Hepatocyte (in vitro differentiated cells): ENCODE measurements at regions not wholly inside any gene's neighbourhood (a gene's known extent, or its start where the extent isn't known, plus 50 kb on each side); places are given as distances from the start of the nearest gene placed in this dataset.
A peak's percentile ranks its signal among the peaks of the same experiment; 100 is the strongest.

Experiments
- DNase-seq: peaks from one replicate; pipeline ENCODE4 v3.0.0-alpha.2; 2016; ENCODE audit warnings: low spot score
- H2AFZ ChIP-seq: fragments of 200-600 bp; sonication (generic); 2 replicates; pipeline ENCODE4 v1.6.0; 2016; ENCODE audit warnings: antibody characterized with exemption, mild to moderate bottlenecking
- H3K27ac ChIP-seq: fragments of 200-600 bp; sonication (generic); 2 replicates; pipeline ENCODE4 v1.5.1; 2016; ENCODE audit warnings: mild to moderate bottlenecking
- H3K27me3 ChIP-seq: fragments of 200-600 bp; sonication (generic); 2 replicates; pipeline ENCODE4 v1.6.1; 2016
- H3K36me3 ChIP-seq: fragments of 200-600 bp; sonication (generic); replicated peaks from 2 replicates; pipeline ENCODE4 v1.5.1; 2016; ENCODE audit warnings: low read depth; ENCODE audit not compliant: insufficient read depth
- H3K4me1 ChIP-seq: fragments of 200-600 bp; sonication (generic); 2 replicates; pipeline ENCODE4 v1.5.1; 2016; ENCODE audit warnings: mild to moderate bottlenecking, moderate library complexity; ENCODE audit not compliant: insufficient read depth
- H3K4me2 ChIP-seq: fragments of 200-600 bp; sonication (generic); 2 replicates; pipeline ENCODE4 v1.6.0; 2016
- H3K4me3 ChIP-seq: fragments of 200-600 bp; sonication (generic); 2 replicates; pipeline ENCODE4 v1.5.1; 2016; ENCODE audit warnings: mild to moderate bottlenecking
- H3K79me2 ChIP-seq: fragments of 200-600 bp; sonication (generic); 2 replicates; pipeline ENCODE4 v1.6.0; 2017; ENCODE audit warnings: mild to moderate bottlenecking
- H3K9me2 ChIP-seq: fragments of 200-600 bp; sonication (generic); replicated peaks from 2 replicates; pipeline ENCODE4 v1.6.0; 2017; ENCODE audit warnings: mild to moderate bottlenecking; ENCODE audit not compliant: insufficient read depth
- H3K9me3 ChIP-seq: fragments of 200-600 bp; sonication (generic); 2 replicates; pipeline ENCODE4 v1.5.1; 2016; ENCODE audit warnings: low read depth, mild to moderate bottlenecking
- H4K20me1 ChIP-seq: fragments of 200-600 bp; sonication (generic); 2 replicates; pipeline ENCODE4 v1.6.0; 2016; ENCODE audit warnings: mild to moderate bottlenecking; ENCODE audit not compliant: insufficient read depth, poor library complexity, severe bottlenecking
- EZH2 ChIP-seq: fragments of 200-600 bp; sonication (generic); IDR thresholded peaks from 2 replicates; pipeline ENCODE4 v1.6.1; 2016; ENCODE audit warnings: antibody characterized with exemption, mild to moderate bottlenecking, borderline replicate concordance
- EZH2phosphoT487 ChIP-seq: fragments of 200-600 bp; sonication (generic); IDR thresholded peaks from one replicate; pipeline ENCODE4 v1.6.1; 2018; ENCODE audit warnings: antibody characterized with exemption, mild to moderate bottlenecking, low read depth, moderate library complexity; ENCODE audit not compliant: unreplicated experiment, severe bottlenecking
- WGBS: methylation state at CpG from one replicate; pipeline ENCODE4 v1.1.6; 2016; ENCODE audit warnings: low lambda C conversion rate; ENCODE audit errors: missing lambda C conversion rate; 5-methylcytosine and 5-hydroxymethylcytosine counted together
- TF ChIP-seq, protein P1 (sequence below): fragments of 200-600 bp; sonication (generic); IDR thresholded peaks from 2 replicates; pipeline ENCODE4 v1.5.1; 2016; ENCODE audit warnings: antibody characterized with exemption, mild to moderate bottlenecking; ENCODE audit not compliant: poor library complexity

DNA sequence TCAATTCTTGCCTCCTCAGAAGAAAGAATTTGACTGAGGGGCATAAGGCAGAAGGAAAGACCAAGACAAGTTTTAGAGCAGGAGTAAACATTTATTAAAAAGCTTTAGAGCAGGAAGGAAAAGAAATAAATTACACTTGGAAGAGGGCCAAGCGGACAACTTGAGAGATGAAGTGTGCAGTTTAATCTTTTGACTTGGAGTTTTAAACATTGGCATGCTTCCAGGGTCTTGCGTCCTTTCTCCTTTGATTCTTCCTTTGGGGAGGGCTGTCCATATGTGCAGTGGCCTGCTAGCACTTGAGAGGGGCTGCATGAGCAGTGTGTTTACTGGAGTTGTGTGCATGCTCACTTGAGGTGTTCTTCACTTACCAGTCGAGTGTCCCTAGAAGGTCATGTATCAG lies 275.8 kb upstream of the IL1RAPL1 start:
- no peaks in the 10 kb centered on the region for H3K4me1 ChIP-seq
- no peaks in the 10 kb centered on the region for H3K9me3 ChIP-seq
- H3K36me3 ChIP-seq: no peaks in the 10 kb centered on the region
- H3K79me2 ChIP-seq: no peaks in the 10 kb centered on the region
- no peaks in the 10 kb centered on the region for H3K9me2 ChIP-seq
- 63% methylated on average over 3 of the region's 3 CpGs for WGBS
- no peaks in the 10 kb centered on the region for H3K27me3 ChIP-seq
- H3K27ac ChIP-seq: no peak overlapping the region
- H2AFZ ChIP-seq: no peak overlapping the region
- H3K4me3 ChIP-seq: no peak overlapping the region
- TF ChIP-seq, protein P1, sequence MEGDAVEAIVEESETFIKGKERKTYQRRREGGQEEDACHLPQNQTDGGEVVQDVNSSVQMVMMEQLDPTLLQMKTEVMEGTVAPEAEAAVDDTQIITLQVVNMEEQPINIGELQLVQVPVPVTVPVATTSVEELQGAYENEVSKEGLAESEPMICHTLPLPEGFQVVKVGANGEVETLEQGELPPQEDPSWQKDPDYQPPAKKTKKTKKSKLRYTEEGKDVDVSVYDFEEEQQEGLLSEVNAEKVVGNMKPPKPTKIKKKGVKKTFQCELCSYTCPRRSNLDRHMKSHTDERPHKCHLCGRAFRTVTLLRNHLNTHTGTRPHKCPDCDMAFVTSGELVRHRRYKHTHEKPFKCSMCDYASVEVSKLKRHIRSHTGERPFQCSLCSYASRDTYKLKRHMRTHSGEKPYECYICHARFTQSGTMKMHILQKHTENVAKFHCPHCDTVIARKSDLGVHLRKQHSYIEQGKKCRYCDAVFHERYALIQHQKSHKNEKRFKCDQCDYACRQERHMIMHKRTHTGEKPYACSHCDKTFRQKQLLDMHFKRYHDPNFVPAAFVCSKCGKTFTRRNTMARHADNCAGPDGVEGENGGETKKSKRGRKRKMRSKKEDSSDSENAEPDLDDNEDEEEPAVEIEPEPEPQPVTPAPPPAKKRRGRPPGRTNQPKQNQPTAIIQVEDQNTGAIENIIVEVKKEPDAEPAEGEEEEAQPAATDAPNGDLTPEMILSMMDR: no peak
- TF ChIP-seq EZH2phosphoT487 (no peak), EZH2 (no peak)
- peak; percentile 22 for DNase-seq
- H3K4me2 ChIP-seq: no peak overlapping the region
- H4K20me1 ChIP-seq: no peaks in the 10 kb centered on the region

DNA sequence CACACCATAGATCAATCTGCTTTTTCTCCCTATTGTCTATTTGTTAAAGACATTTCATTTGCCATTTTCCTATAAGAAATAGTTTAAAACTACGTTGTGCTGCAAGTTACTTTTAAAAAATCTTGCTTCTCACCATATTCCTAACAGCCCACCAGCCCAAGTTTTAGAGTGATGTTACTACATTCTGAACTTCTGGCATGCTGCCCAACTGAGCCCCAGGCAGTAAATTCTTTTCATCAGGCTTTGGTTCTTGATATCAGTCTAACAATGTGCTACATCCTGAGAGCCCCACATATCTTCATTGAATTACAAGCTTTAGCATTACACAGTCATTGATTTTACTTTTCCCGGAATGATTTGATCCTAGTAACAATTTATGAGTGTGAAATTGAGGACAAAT lies 283.8 kb upstream of the IL1RAPL1 start:
- WGBS: 46% methylated on average over 2 of the region's 2 CpGs
- Histone ChIP-seq H3K4me2 (no peak overlapping the region), H3K9me2 (no peaks in the 10 kb centered on the region), H2AFZ (no peak overlapping the region), H3K27ac (no peak overlapping the region), H3K9me3 (no peaks in the 10 kb centered on the region), H3K4me3 (no peak overlapping the region), H3K27me3 (no peaks in the 10 kb centered on the region), H4K20me1 (no peaks in the 10 kb centered on the region), H3K36me3 (no peaks in the 10 kb centered on the region), H3K4me1 (no peaks in the 10 kb centered on the region), H3K79me2 (no peaks in the 10 kb centered on the region)
- peak; percentile 5 for DNase-seq
- TF ChIP-seq, protein P1: no peak
- TF ChIP-seq EZH2phosphoT487: no peak
- TF ChIP-seq EZH2: no peak

DNA sequence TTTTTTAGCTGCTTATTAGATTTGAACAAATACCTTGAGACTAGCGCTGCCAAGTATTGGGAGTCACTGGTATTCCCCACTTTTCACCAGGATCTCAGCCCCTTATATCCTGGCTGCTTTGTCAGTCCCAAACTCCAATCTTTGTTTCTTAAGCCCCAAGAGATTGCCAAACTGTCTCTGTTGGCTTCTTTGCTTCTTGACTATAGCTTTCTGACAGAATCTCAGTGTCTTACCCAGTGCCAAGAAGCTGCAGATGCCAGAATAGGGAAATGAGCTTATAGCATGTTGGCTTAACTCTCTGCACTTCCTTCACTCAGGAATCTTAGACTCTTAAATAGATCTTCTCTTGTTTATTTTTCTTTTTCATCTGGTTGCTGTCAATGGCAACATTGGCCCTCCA lies 297.5 kb upstream of the DCAF8L1 start:
- H3K4me2 ChIP-seq: no peak overlapping the region
- no peak for TF ChIP-seq EZH2
- TF ChIP-seq EZH2phosphoT487: no peak
- TF ChIP-seq, protein P1: no peak
- DNase-seq: no peak

DNA sequence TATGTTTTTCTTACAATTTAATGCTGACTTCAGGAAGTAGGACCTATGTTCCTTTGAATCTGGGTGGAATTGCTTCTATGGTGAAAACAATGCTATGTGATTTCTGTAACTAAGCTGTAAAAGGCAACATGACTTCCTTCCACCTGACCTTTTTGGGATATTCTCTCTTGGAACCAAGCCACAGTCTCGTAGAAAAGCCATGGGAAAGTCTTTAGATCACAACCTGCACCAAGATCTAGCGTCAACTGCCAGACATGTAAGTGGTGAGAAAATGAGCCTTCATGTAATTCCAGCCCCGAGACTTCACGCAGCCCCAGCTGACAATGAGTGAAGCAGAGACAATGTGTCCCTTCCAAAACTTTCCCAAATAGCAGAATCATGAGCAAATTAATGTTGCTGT lies 297.0 kb upstream of the DCAF8L1 start:
- H3K4me3 ChIP-seq: no peak overlapping the region
- no peaks in the 10 kb centered on the region for H3K4me1 ChIP-seq
- TF ChIP-seq, protein P1: no peak
- TF ChIP-seq EZH2 (no peak), EZH2phosphoT487 (no peak)
- no peaks in the 10 kb centered on the region for H3K36me3 ChIP-seq
- H3K79me2 ChIP-seq: no peaks in the 10 kb centered on the region
- H3K9me2 ChIP-seq: no peaks in the 10 kb centered on the region
- no peaks in the 10 kb centered on the region for H3K9me3 ChIP-seq
- H3K27ac ChIP-seq: no peak overlapping the region
- WGBS: 72% methylated on average over 4 of the region's 4 CpGs
- no peaks in the 10 kb centered on the region for H4K20me1 ChIP-seq
- H3K27me3 ChIP-seq: no peaks in the 10 kb centered on the region
- H2AFZ ChIP-seq: no peak overlapping the region
- no peak for DNase-seq
- H3K4me2 ChIP-seq: no peak overlapping the region

More for the DNA sequence above, 297.5 kb upstream of the DCAF8L1 start:
- 71% methylated on average over 1 of the region's 1 CpG for WGBS
- Histone ChIP-seq H3K36me3 (no peaks in the 10 kb centered on the region), H3K79me2 (no peaks in the 10 kb centered on the region), H3K4me3 (no peak overlapping the region), H3K27me3 (no peaks in the 10 kb centered on the region), H2AFZ (no peak overlapping the region), H4K20me1 (no peaks in the 10 kb centered on the region), H3K27ac (no peak overlapping the region), H3K9me3 (no peaks in the 10 kb centered on the region), H3K4me1 (no peaks in the 10 kb centered on the region), H3K9me2 (no peaks in the 10 kb centered on the region)
